HS-5 (cell line): ENCODE measurements at regions not wholly inside any gene's neighbourhood (a gene's known extent, or its start where the extent isn't known, plus 50 kb on each side); places are given as distances from the start of the nearest gene placed in this dataset.
A peak's percentile ranks its signal among the peaks of the same experiment; 100 is the strongest.

Source experiments
- DNase-seq: peaks from one replicate; pipeline ENCODE4 v3.0.0-alpha.2; 2012; ENCODE audit warnings: low read depth

- peak; percentile 65 for DNase-seq
Observed at GRCh38 chr12:27907766-27908165, 64.8 kb downstream of the PTHLH start.

GRCh38 chr12:27906658-27907473 is 65.7 kb downstream of the PTHLH start:
- no peak for DNase-seq

- DNase-seq: no peak
Observed at GRCh38 chr12:27906127-27906500, 66.4 kb downstream of the PTHLH start.

- DNase-seq: no peak
Observed at GRCh38 chr12:27905285-27906126, 67.0 kb downstream of the PTHLH start.

- no peak for DNase-seq
Observed at GRCh38 chr12:27902651-27903050, 69.9 kb downstream of the PTHLH start.

GRCh38 chr12:27901959-27902358 is 70.6 kb downstream of the PTHLH start:
- no peak for DNase-seq

- DNase-seq: no peak
Observed at GRCh38 chr12:27900920-27901879, 71.3 kb downstream of the PTHLH start.

GRCh38 chr12:27899151-27899661 is 73.3 kb downstream of the PTHLH start:
- peak; percentile 85 for DNase-seq

- DNase-seq: no peak
Observed at GRCh38 chr12:27898022-27898421, 74.5 kb downstream of the PTHLH start.

- DNase-seq: no peak
Observed at GRCh38 chr12:27896419-27896990, 76.0 kb downstream of the PTHLH start.

GRCh38 chr12:27894309-27894708 is 78.2 kb downstream of the PTHLH start:
- no peak for DNase-seq

GRCh38 chr12:27879708-27880107 is 92.8 kb downstream of the PTHLH start:
- no peak for DNase-seq

- no peak for DNase-seq
Observed at GRCh38 chr12:27875677-27876076, 95.6 kb upstream of the MANSC4 start.

GRCh38 chr12:27873010-27873409 is 93.0 kb upstream of the MANSC4 start:
- no peak for DNase-seq

- no peak for DNase-seq
Observed at GRCh38 chr12:27871946-27872345, 91.9 kb upstream of the MANSC4 start.

GRCh38 chr12:27870939-27871338 is 90.9 kb upstream of the MANSC4 start:
- peak; percentile 67 for DNase-seq

GRCh38 chr12:27869567-27869966 is 89.5 kb upstream of the MANSC4 start:
- no peak for DNase-seq

GRCh38 chr12:27868139-27868538 is 88.1 kb upstream of the MANSC4 start:
- DNase-seq: peak; percentile 83

GRCh38 chr12:27866373-27867101 is 86.5 kb upstream of the MANSC4 start:
- no peak for DNase-seq

GRCh38 chr12:27865421-27865820 is 85.4 kb upstream of the MANSC4 start:
- peak; percentile 72 for DNase-seq

- no peak for DNase-seq
Observed at GRCh38 chr12:27864521-27864920, 84.5 kb upstream of the MANSC4 start.
